HG02798 (cell line): ENCODE measurements at regions not wholly inside any gene's neighbourhood (a gene's known extent, or its start where the extent isn't known, plus 50 kb on each side); places are given as distances from the start of the nearest gene placed in this dataset.
"Not testable (repeated sequence)": the region's sequence is repeated elsewhere in the genome, so short reads cannot be mapped to it uniquely, and the experiment has no call there.

Experiments
- ATAC-seq: cut with Tn5 transposase; IDR thresholded peaks from one replicate; pipeline ENCODE4 v1.9.1; 2021; ENCODE audit warnings: mild to moderate bottlenecking; ENCODE audit not compliant: unreplicated experiment, poor library complexity

DNA sequence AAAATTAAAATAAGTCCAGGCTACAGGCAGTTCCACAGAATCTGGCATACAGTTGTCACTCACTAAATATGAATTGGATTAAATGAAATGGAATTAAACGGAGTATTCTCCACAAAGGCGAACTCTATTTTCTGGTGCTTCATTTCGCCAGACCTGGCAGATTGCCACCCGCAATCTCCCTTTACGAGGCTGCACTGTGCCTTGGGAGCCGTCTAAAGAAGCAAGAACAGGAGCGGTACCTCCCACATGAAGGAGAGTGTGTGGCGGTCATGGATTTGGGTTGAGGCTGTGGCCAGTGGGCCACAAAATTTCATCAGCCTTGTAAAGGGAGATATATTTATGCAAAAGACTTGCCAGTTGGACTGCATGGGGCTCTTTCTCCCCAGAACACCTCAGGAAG lies 151.0 kb downstream of the OSR1 start:
- ATAC-seq = no peak

GRCh38 chr2:19205983-19206533 lies 152.4 kb downstream of the OSR1 start:
- ATAC-seq = no peak

DNA sequence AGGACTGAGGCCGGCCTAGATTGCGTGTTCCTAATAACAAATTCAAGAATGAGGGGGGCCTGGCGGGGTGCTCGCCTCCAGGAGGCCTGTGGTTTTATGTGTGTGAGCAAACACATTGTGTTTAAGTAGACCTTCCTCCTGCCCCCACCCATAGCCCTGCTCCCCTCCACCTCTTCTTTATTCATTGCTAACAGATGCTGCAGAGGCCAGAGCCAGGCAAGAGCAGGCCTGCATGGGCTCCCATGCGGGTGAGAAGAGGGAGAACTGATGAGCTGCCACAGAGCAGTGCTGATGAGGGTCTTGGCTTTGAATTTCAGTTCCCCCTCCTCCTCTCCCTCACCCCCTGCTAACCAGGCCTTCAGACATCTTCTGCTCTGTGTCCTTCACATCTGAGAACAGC lies 154.6 kb downstream of the OSR1 start:
- no peak for ATAC-seq

DNA sequence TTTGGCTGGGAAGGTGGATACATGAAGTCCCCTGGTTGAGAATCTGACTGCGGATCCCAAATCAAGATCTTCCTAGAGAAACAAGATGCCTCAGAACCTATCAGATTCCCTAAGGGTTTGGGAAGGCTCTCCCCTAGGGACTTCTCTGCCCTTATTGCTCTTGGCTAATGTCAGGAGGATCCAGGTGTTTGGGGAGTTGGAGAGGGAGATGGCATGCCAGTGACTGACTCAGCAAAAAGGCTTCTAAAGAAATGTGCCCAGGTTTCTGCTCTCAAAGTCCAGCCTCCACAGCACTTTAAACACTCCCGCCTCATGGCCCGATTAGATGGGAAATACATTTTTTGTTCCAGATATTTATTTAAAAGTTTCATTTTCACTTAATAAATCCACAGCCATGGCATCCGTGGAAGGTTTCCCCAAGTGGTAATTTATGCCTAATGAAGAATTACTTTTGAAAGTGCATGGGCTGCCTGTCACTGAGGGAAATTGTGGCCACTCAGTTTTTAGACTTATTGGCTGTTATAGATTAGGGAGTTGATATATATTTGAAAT lies 156.4 kb downstream of the OSR1 start:
- no peak for ATAC-seq

- no peak for ATAC-seq
Observed at GRCh38 chr2:19198381-19198780, 160.0 kb downstream of the OSR1 start.

- ATAC-seq = no peak
Observed at GRCh38 chr2:19195661-19196060, 162.8 kb downstream of the OSR1 start.

DNA sequence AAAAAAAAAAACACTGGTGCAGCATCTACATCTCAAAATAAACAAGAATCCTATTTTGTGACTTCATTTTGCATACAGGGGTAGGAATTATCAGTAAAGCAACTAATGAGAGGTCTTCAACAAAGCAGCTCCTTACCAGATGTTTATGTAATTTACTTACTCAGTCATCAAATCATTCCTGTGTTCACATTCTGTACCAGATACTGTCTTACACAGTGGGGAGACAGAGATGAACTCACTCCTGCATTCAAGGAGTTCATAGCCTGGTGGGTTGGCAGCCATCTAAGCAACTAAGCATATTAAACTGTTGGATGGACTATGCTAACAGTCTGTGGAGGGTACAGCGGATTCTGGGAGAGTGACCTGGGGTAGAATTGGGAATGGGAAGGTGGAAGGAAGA lies 169.0 kb downstream of the OSR1 start:
- no peak for ATAC-seq

- no peak for ATAC-seq
Observed at GRCh38 chr2:19187323-19188020, 171.0 kb downstream of the OSR1 start.

DNA sequence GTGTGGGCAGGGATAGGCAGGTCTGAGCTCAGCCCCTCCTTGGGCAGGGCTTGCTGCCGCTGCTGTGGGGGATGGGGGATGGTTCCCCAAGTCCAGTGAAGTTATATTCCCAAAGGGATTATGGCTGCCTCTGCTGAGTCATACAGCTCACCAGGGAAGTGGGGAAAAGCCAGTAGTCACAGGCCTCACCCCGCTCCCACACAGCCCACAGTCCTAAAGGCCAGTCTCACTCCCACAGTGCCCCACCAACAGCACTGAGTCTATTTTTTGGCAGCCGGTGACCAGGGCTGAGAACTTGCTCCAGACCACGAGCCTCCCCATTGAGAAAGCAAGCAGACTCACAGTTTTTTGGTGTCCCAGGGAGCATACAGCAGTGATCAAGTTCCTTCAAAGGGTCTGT lies 173.3 kb downstream of the OSR1 start:
- ATAC-seq = no peak

- no peak for ATAC-seq
Observed at GRCh38 chr2:19178175-19178574, 180.2 kb downstream of the OSR1 start.

DNA sequence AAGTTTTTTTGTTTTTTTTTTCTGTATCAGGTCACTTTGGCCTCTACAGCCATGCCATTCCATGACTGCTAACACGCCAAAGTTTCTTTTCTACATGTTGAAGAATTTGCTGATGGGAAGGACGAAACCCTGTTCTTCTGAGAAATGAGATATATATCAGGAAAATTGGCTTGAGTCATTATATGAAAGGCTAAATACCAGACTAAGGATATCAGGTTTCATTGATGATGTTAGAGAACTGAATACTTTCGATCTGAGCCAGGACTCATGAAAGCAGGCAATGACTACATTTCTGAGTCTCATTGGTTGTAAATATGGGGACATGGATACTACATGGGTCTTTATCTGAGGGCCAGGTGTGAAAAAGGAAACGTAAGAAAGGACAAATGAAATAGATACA lies 181.4 kb downstream of the OSR1 start:
- ATAC-seq = no peak

DNA sequence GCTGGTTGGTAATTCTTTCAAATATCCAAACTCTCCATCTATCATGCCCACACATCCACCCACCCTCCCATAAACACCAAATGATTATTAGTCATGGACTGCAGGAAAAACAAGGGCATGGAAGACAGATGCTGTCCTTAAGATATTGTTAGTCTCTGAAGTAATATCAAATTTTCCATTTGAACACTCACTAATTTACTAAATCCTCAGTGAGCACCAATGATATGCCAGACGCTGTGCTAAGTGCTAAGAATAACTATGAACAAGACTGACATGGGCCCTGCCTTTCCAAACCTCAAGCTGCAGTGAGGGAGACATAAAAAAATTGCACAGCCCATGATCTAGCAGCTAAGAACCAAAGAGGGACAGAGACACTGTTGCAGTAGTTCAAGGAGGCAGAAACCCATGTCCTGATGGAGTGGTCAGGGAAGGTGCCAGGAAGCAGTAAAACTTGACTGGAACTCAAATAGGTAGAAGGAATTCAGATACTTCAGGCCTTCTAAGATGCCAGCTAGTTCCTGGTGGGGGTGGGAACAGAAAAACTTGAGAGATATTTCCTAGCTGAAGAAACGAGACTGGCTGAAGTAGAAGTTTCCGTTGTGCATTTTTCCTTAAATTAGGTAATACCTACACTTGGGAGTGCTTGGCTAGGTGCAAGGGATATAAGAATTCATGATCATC lies 182.1 kb downstream of the OSR1 start:
- ATAC-seq = no peak

DNA sequence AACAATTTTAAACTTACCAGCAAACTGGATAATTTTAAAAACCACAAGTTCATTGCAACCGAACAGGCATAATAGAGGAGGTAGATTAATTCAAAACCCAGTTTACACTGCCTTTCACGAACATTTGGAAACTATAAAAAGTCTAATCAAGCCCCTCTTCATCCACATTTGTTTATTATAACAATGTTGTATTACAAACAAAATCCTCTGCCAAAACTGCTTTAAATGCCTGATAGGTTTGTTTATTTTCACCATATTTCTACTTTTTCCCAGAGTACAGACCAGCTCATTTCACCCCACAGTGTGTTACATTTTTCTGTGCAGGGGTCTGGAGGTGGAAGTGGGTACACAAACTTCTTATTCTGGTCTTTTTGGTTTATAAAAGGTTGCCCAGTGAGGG lies 184.2 kb downstream of the OSR1 start:
- no peak for ATAC-seq

DNA sequence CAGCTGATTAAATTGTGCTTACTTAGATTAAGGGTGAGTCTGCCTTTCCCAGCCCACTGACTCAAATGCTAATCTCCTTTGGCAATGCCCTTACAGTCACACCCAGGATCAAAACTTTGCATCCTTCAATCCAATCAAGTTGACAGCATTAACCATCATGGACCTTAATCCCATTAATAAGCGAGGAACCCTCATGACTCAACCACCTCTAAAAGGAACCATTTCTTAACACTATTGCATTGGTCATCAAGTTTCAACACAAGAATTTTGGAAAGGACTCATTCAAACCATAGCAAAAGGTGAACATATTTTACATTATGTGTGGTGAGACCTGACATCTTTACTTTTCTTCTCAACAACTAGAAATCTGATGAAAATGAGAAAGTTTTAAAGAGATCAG lies 187.0 kb downstream of the OSR1 start:
- ATAC-seq = no peak

GRCh38 chr2:19169134-19169768 lies 189.2 kb downstream of the OSR1 start:
- ATAC-seq = no peak

- not testable (repeated sequence) for ATAC-seq
Observed at GRCh38 chr2:19164099-19164498, 194.3 kb downstream of the OSR1 start.

GRCh38 chr2:19158896-19159295 lies 199.5 kb downstream of the OSR1 start:
- no peak for ATAC-seq

DNA sequence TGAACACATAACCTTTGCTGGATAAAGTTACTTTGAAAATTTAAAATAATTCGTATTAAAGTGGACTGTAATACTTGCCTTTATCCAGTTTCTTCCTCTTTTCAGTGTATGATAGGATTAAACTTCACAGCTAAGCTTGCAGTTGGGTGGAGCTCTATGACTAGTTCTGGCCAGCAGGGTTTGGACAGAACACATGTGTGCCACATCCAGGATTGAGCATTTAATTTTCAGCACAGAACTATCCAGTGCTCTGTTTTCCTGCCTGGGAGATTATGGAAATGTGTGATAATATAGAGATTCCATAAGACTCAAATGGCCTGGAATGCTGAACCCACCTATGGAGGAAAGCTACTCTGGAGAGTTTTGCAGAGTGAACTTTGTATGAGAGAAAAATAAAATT lies 200.2 kb downstream of the OSR1 start:
- ATAC-seq = no peak

DNA sequence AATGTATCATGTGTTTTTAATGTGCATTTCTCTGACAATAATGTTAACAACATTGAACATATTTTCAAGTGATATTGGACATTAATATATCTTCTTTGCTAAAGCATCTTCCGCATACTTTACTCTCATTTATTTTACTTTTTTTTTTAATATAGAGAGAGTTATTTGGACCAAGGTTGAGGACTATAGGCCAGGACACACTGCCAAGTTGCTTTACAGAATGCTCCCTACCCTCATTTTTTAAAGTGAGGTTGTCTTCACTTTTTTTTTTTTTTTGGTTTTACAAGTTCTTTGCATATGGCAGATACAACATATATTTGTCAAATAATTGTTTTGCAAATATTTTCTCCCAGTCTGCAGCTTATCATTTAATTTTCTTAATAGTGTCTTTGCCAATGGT lies 201.8 kb downstream of the OSR1 start:
- no peak for ATAC-seq

DNA sequence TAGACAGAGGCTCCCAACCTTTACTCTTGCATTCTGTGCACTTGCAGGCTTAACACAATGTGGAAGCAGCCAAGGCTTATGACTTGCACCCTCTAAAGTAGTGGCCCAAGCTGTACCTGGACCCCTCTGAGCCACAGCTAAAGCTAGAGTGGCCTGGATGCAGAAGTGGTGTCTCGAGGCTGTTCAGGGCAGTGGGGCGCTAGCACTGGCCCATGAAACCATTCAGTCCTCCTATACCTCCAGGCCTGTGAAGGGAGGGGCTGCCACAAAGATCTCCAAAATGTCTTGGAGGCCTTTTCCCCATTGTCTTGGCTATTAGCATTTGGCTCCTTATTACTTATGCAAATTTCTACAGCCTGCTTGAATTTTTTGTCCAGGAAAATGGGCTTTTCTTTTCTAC lies 207.7 kb downstream of the OSR1 start:
- no peak for ATAC-seq

DNA sequence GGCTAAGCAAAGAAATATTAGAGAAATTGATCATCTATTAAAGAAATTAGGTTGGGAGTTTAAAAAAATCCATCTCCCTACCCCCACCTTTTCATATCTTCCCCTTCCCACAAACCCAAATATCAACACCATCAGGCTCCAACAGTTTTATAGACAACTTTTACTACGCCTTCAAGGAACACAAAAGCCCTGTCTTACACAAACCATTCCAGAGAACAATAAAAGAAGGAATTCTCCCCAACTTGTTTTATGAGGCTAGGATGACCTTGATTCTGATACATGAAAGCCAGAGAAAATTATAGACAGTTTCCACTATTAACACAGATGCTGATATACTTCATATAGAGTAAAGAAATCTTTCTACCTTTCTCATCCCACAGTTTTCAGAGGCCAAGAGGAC lies 211.6 kb downstream of the OSR1 start:
- ATAC-seq = no peak
